ENCODE measurements at regions not wholly inside any gene's neighbourhood (a gene's known extent, or its start where the extent isn't known, plus 50 kb on each side); places are given as distances from the start of the nearest gene placed in this dataset.

DNA sequence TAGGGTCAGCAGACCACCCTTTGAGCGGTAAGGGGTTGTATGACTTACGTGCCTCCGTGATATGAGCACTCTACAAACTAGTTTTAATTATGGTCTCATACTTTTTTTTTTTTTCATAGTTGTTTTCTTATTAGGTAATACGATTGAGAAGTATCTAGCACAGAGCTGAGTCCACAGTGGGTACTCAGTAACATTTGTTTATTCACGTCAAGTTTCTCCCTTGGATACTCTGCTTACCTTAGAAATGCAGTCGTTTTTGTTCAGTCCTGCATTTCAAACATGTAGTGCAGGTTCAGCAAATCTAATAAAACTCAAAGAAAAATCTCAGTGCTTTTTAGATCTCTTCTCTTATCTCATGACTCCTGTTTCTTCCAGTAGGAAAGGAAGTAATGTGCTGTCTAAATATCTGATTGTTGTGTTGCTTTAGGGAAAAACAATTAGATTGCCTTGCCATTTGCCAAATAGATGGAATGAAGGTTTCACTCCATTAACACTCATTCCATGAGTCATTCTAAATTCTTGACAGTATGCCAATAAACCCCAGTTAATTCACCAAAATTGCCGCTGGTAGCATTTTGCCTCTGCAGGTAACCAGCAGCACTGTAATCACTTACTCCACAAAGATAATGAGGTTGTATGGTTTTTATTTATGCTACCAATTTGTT, 118.9 kb downstream of the PTCSC3 start:
- ATAC-seq (no peak), DNase-seq (no peak)
- Histone ChIP-seq H3K9me3 (no peaks in the 10 kb centered on the region), H3K4me3 (no peak overlapping the region), H3K36me3 (no peaks in the 10 kb centered on the region), H3K27me3 (peaks cover 0 to 7% (median 0%) of the 10 kb centered on the region in 7 donors), H3K27ac (no peak overlapping the region), H3K4me1 (peaks cover 0 to 9% (median 0%) of the 10 kb centered on the region in 9 donors)
- TF ChIP-seq, protein P1, sequence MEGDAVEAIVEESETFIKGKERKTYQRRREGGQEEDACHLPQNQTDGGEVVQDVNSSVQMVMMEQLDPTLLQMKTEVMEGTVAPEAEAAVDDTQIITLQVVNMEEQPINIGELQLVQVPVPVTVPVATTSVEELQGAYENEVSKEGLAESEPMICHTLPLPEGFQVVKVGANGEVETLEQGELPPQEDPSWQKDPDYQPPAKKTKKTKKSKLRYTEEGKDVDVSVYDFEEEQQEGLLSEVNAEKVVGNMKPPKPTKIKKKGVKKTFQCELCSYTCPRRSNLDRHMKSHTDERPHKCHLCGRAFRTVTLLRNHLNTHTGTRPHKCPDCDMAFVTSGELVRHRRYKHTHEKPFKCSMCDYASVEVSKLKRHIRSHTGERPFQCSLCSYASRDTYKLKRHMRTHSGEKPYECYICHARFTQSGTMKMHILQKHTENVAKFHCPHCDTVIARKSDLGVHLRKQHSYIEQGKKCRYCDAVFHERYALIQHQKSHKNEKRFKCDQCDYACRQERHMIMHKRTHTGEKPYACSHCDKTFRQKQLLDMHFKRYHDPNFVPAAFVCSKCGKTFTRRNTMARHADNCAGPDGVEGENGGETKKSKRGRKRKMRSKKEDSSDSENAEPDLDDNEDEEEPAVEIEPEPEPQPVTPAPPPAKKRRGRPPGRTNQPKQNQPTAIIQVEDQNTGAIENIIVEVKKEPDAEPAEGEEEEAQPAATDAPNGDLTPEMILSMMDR (IDR thresholded peaks at IDR 0.05) = no peak
- intact Hi-C loops (cut with DNase I) = no loop called here
- WGBS, 2 donors = 66 to 69% methylated on average over 7 of the region's 7 CpGs

DNA sequence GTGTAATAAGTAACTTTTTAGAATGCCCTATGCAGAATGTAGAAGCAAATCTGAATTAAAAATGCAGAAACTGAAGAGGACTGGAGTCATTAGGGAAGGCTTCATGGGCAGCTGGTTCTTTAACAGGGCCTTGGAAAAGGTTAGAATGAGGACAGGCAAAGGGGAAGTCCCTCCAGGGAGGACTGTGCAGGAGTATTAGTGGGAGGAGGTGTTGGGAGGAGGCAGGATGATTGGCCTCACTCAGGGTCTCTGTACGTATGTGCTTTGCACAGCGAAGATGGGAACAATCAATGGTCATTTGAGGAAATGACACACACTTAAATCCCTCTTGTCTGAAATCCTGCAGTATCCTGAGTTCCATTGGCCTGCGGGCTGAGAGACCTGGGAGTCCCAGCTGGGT, 119.7 kb downstream of the PTCSC3 start:
- WGBS, 2 donors = 69 to 72% methylated on average over 3 of the region's 3 CpGs
- H3K4me3 ChIP-seq = no peak overlapping the region
- H3K27me3 ChIP-seq = peaks cover 0 to 7% (median 0%) of the 10 kb centered on the region in 7 donors
- no peaks in the 10 kb centered on the region for H3K36me3 ChIP-seq
- no peak for ATAC-seq
- no peak for DNase-seq
- H3K27ac ChIP-seq = no peak overlapping the region
- H3K9me3 ChIP-seq = no peaks in the 10 kb centered on the region
- intact Hi-C loops (cut with DNase I) = no loop called here
- peaks cover 0 to 9% (median 0%) of the 10 kb centered on the region in 9 donors for H3K4me1 ChIP-seq
- TF ChIP-seq, protein P1 (IDR thresholded peaks at IDR 0.05) = no peak

DNA sequence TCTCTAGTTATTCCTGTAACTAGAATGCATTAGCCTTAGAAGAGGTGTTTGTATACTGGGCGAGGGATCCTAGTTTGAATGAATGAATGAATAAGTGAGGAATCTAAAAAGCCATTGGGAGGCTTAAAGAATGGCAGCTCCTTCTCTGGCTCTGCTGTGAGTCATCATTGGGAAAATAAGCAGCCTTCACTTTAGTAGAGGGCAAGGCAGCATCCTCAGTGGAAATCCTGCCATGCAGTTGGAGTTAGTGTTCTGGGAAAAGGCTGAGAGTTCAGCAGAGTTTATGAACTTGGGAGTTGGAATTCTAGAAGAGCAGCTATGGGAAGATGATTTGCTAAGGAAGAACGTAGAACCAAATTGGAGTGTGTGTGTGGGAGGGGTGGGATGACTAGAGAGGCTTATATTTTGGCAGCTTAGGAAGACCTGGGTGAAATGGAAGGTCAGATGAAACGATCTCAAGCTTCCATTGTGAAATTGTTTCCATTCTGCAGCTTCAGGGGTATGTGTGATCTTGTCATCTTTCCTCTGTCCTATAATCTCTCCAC, 120.8 kb downstream of the PTCSC3 start:
- Histone ChIP-seq H3K4me3 (no peak overlapping the region), H3K4me1 (peaks cover 0 to 9% (median 0%) of the 10 kb centered on the region in 9 donors), H3K27me3 (peaks cover 0 to 7% (median 0%) of the 10 kb centered on the region in 7 donors), H3K36me3 (no peaks in the 10 kb centered on the region), H3K9me3 (no peaks in the 10 kb centered on the region), H3K27ac (no peak overlapping the region)
- no peak for DNase-seq
- no peak for ATAC-seq
- 47 to 64% methylated on average over 3 of the region's 3 CpGs for WGBS, 2 donors
- intact Hi-C loops (cut with DNase I) = no loop called here
- TF ChIP-seq, protein P1 (IDR thresholded peaks at IDR 0.05) = no peak

DNA sequence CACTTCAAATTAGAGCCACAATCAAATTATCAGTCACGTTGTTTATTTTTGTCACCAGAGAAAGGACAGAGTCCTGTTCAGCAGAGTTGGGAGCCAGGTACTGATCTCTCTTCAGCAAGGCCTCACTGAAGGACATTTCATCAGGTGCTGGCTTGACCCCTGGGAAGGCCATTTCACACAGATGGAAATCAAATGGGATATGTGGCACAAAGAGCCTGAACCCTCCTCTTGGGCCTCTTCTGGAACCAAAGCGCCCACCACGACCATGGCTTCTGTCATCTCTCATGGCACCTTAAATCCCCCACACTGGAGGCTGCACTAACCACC, 121.5 kb downstream of the PTCSC3 start:
- H3K4me3 ChIP-seq = no peak overlapping the region
- TF ChIP-seq, protein P1 (IDR thresholded peaks at IDR 0.05) = no peak
- H3K4me1 ChIP-seq = peaks cover 0 to 9% (median 0%) of the 10 kb centered on the region in 9 donors
- 79 to 80% methylated on average over 3 of the region's 3 CpGs for WGBS, 2 donors
- H3K9me3 ChIP-seq = no peaks in the 10 kb centered on the region
- H3K27me3 ChIP-seq = peaks cover 0 to 7% (median 0%) of the 10 kb centered on the region in 7 donors
- no peaks in the 10 kb centered on the region for H3K36me3 ChIP-seq
- DNase-seq (no peak), ATAC-seq (no peak)
- no peak overlapping the region for H3K27ac ChIP-seq
- intact Hi-C loops (cut with DNase I) = no loop called here
